ENCODE measurements at regions not wholly inside any gene's neighbourhood (a gene's known extent, or its start where the extent isn't known, plus 50 kb on each side); places are given as distances from the start of the nearest gene placed in this dataset.
"Not testable (repeated sequence)": the region's sequence is repeated elsewhere in the genome, so short reads cannot be mapped to it uniquely, and the experiment has no call there.

DNA sequence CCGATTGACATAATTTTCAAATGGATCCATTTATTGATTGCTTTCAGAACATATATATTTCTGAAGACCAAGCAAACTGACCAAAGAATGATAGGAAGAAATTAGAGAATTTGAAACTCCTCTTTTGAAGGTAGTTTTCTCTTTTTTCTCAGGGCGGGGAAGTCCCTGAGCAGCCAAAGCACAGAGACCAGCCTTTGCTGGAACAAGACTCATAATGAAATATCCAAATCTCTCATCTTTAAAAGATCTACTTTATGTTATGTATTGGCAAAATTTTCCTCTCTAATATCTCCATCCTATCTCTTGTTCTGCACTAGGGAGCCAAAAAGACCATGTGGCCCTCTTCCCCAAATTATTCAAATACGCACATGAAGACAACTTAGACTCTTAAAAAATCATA lies 379.0 kb upstream of the TCF4 start:
- DNase-seq (ENCODE audit: low read depth in 2 of 2): no peak

DNA sequence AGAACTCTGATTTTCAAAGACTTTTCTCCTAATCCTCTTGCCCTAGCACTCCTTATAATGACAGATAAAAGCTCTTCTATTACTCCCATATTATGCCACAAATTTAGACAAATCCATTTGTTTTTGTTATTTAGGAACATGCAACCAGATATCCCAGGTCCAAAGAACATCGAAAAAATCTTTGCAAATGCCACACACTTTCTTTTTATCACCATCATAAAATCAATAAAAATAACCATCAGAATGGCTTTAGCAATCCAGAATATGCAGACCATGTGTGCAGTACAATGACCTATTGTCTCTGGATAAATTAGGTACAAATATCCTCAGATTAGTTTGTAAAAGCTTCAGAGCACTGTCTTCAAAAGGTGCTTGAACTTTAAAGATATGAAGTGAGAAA lies 376.2 kb upstream of the TCF4 start:
- DNase-seq (ENCODE audit: low read depth in 2 of 2): no peak

DNA sequence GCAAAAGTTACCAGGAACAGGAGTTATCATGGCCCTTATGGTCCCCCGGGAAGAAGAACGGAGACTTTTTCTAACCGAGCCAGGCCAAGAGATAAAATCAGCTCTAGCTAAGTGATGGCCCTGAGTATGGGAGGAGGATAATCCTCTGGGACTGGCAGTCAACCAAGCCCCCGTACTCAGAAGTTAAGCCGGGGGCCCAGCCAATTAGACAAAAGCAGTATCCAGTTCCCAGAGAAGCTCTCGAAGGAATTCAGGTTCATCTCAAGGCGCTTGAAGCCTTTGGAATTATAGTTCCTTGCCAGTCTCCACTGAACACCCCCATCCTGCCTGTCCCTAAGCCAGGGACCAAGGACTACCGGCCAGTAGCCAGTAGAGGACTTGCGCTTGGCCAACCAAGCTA lies 365.3 kb upstream of the TCF4 start:
- no peak for DNase-seq (ENCODE audit: low read depth in 2 of 2)

DNA sequence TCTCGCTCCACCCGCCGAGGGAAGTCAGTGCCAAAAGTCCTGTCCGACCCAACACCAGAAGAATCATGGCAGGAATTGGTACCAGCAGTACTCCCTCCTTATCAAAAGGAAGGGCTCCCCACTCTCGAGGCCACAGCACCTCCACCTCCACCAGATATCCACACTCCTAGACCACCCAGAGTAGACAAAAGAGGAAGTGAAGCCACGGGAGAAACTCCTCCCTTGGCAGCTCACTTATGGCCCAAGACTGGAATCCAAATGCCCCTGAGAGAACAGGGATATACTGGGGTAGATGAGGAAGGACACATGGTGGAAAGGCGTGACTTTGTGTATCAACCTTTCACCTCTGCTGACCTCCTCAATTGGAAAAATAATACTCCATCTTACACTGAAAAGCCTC lies 363.7 kb upstream of the TCF4 start:
- not testable (repeated sequence) for DNase-seq (ENCODE audit: low read depth in 2 of 2)

DNA sequence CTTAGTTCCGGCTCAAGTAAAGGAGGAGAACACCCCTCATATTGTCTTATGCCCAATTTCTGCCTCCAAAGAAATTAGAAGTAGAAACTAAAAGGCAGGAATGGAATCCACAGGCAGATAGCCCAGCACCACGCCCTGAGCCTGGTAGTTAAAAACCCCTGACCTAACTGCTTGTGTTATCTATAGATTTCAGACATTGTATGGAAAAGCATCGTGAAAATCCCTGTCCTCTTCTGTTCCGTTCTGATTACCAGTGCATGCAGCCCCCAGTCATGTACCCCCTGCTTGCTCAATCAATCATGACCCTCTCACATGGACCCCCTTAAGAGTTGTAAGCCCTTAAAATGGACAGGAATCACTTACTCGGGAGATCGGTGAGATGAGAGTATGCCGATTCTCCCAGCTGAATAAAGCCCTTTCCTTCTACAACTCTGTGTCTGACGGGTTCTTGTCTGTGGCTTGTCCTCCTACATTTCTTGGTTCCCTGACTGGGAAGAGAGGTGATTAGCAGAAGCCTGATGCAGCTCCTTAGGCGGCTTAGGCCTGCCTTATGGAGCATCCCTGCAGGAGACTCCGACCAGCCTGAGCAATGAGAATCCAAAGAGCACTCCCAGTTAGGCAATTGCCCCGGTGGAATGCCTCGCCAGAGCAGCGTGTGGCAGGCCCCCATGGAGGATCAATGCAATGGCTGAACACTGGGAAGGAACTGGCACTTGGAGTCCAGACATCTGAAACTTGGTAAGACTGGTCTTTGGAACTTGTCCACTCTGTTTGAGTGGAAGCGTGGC lies 362.6 kb upstream of the TCF4 start:
- DNase-seq (ENCODE audit: low read depth in 2 of 2): no peak

DNA sequence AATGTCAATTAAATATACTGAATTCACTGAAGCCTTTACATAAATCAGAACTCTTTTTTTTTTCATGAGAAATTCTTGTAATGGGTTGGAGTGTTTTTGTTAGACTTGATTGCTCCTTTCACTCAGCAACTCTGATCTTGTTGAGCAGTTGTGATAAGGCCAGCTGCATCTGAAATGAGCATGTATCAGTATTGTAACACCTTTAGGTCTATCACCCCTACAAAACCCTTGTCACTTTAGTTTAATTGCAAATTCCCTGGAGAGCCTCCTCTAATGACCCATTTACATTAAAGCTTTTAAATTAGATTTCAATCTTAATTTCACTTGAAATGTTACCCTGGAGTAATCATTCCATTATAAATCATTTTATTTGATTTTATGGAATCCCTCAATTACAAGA lies 346.8 kb upstream of the TCF4 start:
- no peak for DNase-seq (ENCODE audit: low read depth in 2 of 2)

DNA sequence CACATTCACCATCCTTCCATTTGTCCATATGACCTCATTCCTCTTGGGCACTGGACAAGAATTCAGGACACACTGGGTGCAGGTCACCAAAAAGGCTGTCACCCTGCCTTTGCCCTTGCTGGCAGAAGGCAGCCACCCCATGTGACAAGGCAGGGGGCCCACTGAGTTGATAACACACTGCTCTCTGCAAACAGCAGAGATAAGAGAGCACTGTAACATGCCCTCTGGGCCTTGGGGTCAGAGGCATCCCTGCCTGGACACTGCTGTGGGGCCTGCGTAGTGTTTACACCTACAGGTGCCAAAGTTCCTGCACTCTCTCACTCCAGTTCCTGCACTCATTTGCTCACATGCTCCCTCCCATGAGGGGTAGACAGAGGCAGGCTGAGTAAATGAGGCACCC lies 344.7 kb upstream of the TCF4 start:
- no peak for DNase-seq (ENCODE audit: low read depth in 2 of 2)

DNA sequence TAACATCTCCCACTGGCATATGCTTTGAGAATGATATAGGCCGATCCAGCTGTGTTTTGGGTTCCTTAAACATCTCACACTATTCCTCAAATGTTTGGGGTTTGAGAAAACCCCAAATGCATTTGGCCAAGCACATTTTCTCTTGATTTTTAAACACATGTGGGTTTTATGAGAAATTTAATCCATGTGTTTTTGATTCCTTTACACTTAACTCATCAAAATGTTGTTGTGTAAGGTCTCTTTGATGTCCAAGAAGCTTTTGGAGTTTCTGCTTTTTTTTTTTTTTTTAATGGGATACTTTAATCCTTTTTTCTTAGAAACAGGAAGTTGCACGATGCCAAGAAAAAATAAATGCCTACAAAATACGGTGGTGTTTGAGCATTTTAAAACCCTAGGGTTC lies 339.8 kb upstream of the TCF4 start:
- peak; percentile 91 to 92 for DNase-seq (ENCODE audit: low read depth in 2 of 2)

DNA sequence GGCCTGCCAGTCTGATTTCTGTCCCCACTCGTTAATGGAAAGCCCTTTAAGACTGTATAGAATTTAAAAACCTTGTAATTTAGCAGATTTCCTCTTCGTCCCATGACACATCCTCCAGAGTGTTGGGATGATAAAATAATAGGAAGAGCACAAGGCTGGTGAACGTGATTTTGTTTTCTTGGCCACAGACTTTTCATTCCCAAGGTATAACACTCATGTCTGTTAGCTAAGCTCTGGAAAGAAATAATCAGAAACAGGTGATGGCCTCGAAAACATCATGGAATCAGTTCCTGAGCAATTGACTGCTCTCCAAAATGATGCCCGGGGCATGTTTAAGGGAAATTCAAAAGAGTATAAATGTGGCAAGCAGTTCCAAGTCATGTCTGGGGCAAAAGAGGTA lies 337.8 kb upstream of the TCF4 start:
- peak in 1 of 2 experiments; percentile 24 for DNase-seq (ENCODE audit: low read depth in 2 of 2)

DNA sequence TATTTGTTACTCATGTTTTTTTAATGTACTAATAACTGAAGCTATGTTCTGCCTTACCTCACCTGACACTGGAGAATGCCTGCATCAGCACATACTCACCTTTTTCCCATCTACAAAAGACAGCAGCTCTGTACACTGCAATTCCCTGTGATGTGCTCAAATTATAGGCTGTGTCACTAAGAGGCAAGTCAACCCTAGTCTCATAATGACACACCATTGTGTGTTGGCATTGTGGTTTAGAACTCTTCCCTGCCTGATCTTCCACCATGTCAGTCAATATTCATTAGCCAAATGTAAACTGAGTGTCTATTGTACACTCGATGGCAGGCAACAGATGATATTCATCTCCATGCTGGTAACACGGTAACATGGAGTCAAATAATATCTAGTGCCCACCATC lies 332.1 kb upstream of the TCF4 start:
- no peak for DNase-seq (ENCODE audit: low read depth in 2 of 2)

DNA sequence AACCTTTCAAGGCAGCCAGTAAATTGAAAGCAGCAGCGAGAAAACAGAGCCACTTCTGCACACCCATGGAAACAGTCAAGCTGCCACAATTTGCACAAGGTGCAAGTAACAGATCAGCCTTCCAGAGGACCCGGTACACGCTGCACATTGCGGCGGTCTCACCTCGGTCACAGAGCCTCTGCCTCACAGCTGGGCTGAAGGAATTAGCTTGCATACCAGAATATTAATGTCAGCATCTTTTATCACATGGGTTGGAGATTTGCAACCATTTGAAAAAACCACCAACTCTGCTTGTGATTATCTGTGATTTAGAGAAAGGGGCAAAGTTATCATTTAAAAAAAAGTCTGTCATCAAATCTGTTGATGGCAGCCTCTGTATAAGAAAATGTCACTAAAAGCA lies 330.5 kb upstream of the TCF4 start:
- peak; percentile 57 to 62 for DNase-seq (ENCODE audit: low read depth in 2 of 2)

DNA sequence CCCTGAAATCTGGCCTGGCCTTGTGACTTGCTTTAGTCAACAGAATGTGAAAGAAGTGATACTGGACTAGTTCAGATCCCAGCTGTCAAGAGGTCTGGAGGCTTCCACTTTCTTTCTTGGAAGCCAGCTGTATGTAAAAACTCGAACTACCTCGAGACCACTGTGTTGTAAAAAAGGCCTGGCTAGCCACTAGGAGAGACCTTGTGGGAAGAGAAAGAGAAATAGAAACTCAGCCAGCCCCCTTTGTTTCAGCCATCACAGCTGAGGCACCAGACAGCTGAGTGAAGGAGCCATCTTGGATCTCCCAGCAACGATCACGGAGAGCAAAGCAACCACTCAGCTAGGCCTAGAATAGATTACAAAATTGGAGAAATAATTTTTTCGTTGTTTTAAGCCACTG lies 324.9 kb upstream of the TCF4 start:
- DNase-seq (ENCODE audit: low read depth in 2 of 2): no peak

DNA sequence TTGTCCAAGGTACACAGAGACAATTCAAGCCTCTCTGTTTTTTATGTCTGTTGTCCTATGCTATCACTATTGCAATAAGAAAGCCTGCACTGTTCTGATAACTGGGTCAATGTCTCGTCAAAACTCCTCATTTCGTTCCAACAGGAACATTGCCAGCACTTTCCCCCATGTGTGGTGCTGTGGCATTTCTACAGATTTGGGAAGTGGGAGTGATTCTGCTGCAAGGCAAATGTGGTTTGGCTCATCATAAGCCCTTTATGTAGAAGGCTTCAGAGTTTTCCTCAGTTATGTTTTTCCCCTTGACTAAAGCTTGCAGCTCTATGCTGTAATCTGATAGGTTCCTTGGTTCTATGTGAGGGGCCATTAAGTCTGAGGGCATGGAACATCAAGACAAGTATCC lies 324.1 kb upstream of the TCF4 start:
- no peak for DNase-seq (ENCODE audit: low read depth in 2 of 2)

DNA sequence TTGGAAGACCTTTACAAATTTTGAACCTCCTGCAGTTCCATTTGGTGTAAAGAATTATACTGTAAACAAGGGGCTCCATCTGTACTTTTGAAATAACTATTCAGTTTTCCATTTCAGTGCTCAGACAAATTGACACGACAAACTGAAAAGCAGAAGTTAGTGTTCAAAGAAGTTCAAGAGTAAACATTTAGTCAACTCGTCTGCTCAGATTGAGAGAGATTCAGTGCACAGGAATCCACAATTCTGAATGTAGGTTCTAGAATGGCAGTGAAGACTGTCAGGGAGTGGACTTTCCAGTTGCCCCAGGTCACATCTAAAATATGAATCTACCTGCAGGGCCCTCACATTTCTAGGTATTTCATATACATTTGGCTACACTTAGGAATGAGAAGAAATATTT lies 322.3 kb upstream of the TCF4 start:
- no peak for DNase-seq (ENCODE audit: low read depth in 2 of 2)

DNA sequence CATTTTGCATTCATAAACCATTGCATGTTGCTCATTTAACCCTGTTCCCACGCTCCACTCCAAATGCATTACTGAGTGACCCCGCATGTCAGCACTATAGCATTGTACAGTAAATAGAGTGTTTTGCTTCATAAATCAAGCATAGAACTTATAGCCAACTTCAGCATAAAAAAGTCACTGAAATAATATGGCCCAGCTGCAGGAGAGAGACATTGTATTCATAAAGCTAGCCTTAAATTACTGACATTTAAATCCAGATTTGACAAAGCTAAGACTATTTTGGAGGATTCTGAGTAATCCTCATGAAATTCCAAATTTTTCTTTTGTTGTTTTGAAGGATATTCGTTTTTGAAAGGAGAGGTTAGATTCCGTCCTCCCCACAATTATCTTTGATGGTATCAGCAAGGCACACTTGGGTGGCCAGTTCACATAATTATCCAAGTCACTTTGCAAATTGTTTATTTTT lies 320.9 kb upstream of the TCF4 start:
- DNase-seq (ENCODE audit: low read depth in 2 of 2): peak; percentile 48

DNA sequence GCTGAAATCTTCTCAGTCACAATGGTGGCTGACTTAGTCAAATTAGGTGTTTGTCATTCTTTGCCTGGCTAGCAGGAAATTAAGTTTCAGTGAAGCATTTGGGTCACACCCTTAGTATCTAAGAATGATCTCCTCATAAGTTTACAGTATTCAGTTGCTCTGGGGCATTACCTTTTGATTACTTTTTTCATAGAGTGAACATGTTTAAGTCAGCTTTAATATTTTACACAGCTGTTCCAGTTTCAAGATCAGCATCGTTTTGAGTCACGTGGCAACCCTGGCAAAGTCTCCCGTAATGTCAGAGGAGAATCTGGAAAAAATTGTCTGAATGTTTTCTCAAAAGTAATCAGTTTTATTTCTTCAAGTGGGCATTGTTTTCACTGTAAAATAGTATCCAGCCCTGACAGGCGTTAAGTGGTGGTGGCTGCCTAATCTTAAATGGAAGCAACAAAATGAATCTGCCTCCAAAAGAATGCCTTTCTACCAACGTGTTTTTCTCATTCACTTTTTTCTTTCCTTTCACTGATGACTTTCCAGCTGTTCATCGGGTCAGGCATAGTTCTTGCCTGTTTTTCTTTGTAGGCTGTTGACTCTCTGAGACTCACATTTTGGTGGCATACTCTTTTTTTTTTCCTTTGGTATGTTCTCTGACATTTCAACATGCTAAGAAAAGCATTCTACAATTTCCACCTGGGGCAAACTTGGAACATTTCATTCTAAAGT lies 319.6 kb upstream of the TCF4 start:
- DNase-seq (ENCODE audit: low read depth in 2 of 2): no peak

DNA sequence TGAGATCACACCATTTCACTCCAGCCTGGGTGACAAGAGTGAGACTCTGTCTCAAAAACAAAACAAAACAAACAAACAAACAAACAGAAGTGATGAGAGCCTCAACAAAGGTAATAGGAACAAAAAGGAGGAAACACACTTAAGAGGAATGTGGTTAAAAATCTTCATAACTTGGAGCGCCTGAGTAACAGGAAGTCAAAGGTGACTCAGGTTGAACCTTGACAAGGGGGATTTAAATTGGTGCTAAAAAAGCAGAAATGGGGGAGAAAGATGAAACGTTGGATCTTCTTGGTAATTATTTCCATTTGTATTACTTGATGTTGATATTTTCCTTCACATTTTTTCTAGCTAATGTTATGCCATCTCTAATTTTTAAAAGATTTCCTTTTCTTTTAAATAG lies 318.5 kb upstream of the TCF4 start:
- DNase-seq (ENCODE audit: low read depth in 2 of 2): no peak

DNA sequence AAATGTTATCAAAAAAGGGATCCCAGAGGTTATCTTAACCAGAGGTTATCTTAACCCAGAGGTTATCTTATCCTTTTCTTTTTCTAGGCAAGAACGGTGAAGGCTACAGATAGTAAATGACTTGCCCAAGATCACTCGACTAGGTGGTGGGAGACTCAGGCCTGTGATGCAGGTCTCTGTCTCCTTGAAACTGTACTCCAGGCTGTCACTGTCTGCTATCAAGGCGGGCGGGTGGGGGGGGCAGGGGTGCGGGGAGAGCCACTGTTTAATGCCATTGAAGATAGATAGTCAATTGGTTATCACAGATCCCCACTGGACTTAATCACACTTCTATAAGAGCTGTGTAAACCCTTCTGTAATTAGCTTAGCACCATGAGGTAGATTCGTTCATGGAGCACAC lies 315.9 kb upstream of the TCF4 start:
- DNase-seq (ENCODE audit: low read depth in 2 of 2): no peak

DNA sequence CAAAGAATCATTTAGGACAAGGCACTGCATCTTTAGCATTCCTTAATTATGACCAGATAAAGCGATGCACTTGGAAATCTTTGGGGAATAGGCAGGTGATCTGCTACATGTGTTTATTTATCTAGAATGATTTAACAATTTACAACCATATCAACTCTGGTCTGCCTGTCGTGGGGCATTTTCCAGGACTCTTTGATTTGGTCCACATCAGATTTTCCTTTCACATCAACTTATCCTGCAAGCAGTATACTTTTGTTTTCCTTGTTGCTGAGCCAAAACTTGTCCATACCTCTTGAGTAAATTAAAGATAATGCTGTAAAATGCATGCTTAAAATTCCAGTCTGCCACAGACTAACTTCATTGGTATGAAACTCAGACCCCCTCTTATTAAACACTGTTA lies 312.4 kb upstream of the TCF4 start:
- DNase-seq (ENCODE audit: low read depth in 2 of 2): peak; percentile 60 to 62

DNA sequence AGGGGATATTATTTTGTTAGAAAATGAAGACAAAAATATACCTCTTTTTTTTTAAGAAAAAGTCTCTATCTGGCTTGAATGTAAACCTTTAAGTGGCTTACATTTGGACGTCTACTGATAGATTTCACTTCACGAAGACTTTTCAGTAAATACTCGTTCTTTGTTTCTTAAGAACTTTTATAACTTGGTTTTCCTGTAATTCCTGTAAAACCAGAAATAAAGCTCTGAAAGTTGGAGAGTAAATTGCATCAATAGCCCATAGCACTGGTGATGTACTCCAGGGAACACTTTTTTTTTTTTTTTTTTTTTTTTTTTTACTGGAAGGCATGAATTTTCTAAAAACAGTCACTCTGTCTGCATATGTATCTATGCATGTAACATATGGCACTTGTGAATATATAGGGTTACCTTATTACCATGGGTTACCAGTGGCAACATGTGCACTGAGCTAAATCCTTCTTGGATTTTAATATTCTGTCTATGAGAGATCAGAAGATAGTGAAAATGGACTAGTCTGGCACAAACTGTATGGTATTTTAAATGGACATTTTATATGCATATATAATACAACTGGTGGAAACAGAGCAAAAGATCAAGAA lies 309.2 kb upstream of the TCF4 start:
- DNase-seq (ENCODE audit: low read depth in 2 of 2): no peak

DNA sequence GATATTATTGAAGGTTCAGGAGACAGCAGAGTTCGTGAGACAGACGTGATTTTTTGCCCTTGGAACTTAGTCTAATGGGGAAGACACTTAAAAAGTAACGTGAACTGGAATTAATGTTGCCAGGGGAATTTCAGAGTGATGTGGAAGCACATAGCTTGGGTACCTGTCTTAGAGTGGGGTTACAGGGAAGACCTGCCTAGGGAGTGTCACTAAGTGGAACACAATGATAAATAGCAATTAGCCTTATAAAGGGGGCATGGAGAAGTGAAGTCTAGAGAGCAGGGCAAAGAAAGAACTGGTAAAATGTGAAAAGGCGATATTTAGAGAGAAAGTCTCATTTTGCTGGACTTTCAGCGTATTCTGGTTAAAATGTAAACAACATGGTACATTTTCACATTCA lies 306.0 kb upstream of the TCF4 start:
- no peak for DNase-seq (ENCODE audit: low read depth in 2 of 2)

DNA sequence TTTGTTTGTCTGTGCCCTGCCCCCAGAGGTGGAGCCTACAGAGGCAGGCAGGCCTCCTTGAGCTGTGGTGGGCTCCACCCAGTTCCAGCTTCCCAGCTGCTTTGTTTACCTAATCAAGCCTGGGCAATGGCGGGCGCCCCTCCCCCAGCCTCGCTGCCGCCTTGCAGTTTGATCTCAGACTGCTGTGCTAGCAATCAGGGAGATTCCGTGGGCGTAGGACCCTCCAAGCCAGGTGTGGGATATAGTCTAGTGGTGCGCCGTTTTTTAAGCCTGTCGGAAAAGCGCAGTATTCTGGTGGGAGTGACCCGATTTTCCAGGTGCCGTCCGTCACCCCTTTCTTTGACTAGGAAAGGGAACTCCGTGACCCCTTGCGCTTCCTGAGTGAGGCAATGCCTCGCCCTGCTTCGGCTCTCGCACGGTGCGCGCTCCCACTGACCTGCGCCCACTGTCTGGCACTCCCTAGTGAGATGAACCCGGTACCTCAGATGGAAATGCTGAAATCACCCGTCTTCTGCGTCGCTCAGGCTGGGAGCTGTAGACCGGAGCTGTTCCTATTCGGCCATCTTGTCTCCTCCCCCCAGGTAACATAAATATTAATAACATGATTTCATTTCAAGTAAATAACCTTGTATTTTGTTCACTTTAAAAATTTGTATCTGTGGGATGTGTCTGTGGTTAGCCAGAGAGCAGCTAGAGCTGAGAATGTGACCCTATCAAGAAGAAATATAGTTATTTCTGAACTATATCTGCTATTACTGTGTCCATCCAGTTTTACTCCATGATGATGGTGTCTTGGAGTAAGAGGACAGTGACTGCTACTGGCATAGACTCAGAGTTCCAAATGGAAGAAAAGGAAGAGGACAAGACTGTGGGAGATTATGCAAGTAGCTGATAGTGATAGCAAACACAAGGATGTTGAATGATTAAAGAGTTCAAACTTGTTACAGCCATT lies 305.1 kb upstream of the TCF4 start:
- not testable (repeated sequence) for DNase-seq (ENCODE audit: low read depth in 2 of 2)

All from fibroblast of skin of left quadriceps (primary cell).